ENCODE measurements at regions not wholly inside any gene's neighbourhood (a gene's known extent, or its start where the extent isn't known, plus 50 kb on each side); places are given as distances from the start of the nearest gene placed in this dataset.
"Not testable (repeated sequence)": the region's sequence is repeated elsewhere in the genome, so short reads cannot be mapped to it uniquely, and the experiment has no call there.

DNA sequence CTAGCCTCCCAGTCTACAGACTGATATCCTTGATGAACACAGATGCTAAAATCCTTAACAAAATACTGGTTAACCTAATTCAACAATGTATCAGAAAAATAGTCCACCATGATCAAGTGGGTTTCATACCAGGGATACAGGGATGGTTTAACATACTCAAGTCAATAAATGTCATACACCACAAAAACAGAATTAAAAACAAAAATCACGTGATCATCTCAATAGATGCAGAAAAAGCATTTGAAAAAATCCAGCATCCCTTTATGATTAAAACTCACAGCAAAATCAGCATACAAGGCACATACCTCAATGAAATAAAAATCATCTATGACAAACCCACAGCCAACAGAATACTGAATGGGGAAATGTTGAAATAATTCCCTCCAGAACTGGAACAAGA lies 685.7 kb upstream of the DPPA4 start:
- TF ChIP-seq CTCF, POLR2A (IDR thresholded peaks at IDR 0.05): not testable (repeated sequence)
